Bronchial epithelial cell (primary cell): ENCODE measurements at regions not wholly inside any gene's neighbourhood (a gene's known extent, or its start where the extent isn't known, plus 50 kb on each side); places are given as distances from the start of the nearest gene placed in this dataset.
A peak's percentile ranks its signal among the peaks of the same experiment; 100 is the strongest.

Experiments
- DNase-seq: peaks from one replicate; pipeline ENCODE4 v3.0.0-alpha.2; 2010; ENCODE audit warnings: low read depth
- FAIRE-seq: peaks from 2 replicates; lab custom pipeline; 2011; peaks lifted over from hg19 to GRCh38; lab: Jason Lieb, UNC
- H3K27me3 ChIP-seq: 2 replicates; pipeline ENCODE4 v1.5.1; 2011; ENCODE audit warnings: low read length; ENCODE audit not compliant: control insufficient read depth, insufficient read depth
- H3K36me3 ChIP-seq: 2 replicates; pipeline ENCODE4 v1.5.1; 2011; ENCODE audit warnings: low read length; ENCODE audit not compliant: control insufficient read depth, insufficient read depth
- H3K4me3 ChIP-seq: 2 replicates; pipeline ENCODE4 v1.5.1; 2011; ENCODE audit warnings: mild to moderate bottlenecking, low read depth, low read length, control low read depth
- CTCF ChIP-seq: IDR thresholded peaks from 2 replicates; pipeline ENCODE4 v1.5.1; 2011; ENCODE audit warnings: mild to moderate bottlenecking, moderate library complexity, low read length, control low read depth, inconsistent platforms; ENCODE audit not compliant: insufficient read depth, severe bottlenecking

GRCh38 chr16:48099455-48099854 lies 56.3 kb downstream of the ABCC12 start:
- DNase-seq, result no peak

GRCh38 chr16:48098472-48098871 lies 57.3 kb downstream of the ABCC12 start:
- DNase-seq (no peak), FAIRE-seq (no peak)
- no peak overlapping the region for H3K4me3 ChIP-seq
- H3K36me3 ChIP-seq, result no peaks in the 10 kb centered on the region
- no peak for TF ChIP-seq CTCF
- H3K27me3 ChIP-seq, result no peaks in the 10 kb centered on the region

More at GRCh38 chr16:48099455-48099854, 56.3 kb downstream of the ABCC12 start:
- no peak for FAIRE-seq
- Histone ChIP-seq H3K36me3 (no peaks in the 10 kb centered on the region), H3K27me3 (no peaks in the 10 kb centered on the region), H3K4me3 (no peak overlapping the region)
- TF ChIP-seq CTCF, result no peak

GRCh38 chr16:48091117-48091516 lies 64.7 kb downstream of the ABCC12 start:
- no peak for DNase-seq
- TF ChIP-seq CTCF, result no peak
- Histone ChIP-seq H3K4me3 (no peak overlapping the region), H3K27me3 (no peaks in the 10 kb centered on the region), H3K36me3 (no peaks in the 10 kb centered on the region)
- no peak for FAIRE-seq

- no peak for TF ChIP-seq CTCF
- Histone ChIP-seq H3K36me3 (no peaks in the 10 kb centered on the region), H3K27me3 (peaks cover under 1% of the 10 kb centered on the region), H3K4me3 (no peak overlapping the region)
- FAIRE-seq (no peak), DNase-seq (no peak)
These were observed 66.6 kb downstream of the ABCC12 start for GRCh38 chr16:48089053-48089792.

GRCh38 chr16:48087639-48088038 lies 68.2 kb downstream of the ABCC12 start:
- H3K4me3 ChIP-seq, result no peak overlapping the region
- peak; percentile 13 for FAIRE-seq
- DNase-seq, result no peak
- no peaks in the 10 kb centered on the region for H3K36me3 ChIP-seq
- no peak for TF ChIP-seq CTCF
- H3K27me3 ChIP-seq, result peaks cover 3% of the 10 kb centered on the region

GRCh38 chr16:48086422-48086821 lies 69.4 kb downstream of the ABCC12 start:
- no peak for TF ChIP-seq CTCF
- DNase-seq, result no peak
- FAIRE-seq, result no peak
- Histone ChIP-seq H3K27me3 (peaks cover 3% of the 10 kb centered on the region), H3K36me3 (no peaks in the 10 kb centered on the region), H3K4me3 (no peak overlapping the region)
